Posterior cingulate gyrus (tissue), 11 donors: ENCODE measurements at regions not wholly inside any gene's neighbourhood (a gene's known extent, or its start where the extent isn't known, plus 50 kb on each side); places are given as distances from the start of the nearest gene placed in this dataset.
"Not testable (repeated sequence)": the region's sequence is repeated elsewhere in the genome, so short reads cannot be mapped to it uniquely, and the experiment has no call there.

Experiments
- DNase-seq, 10 donors: peaks; one replicate each; pipeline versions ENCODE4 v3.0.0 to v3.0.0-alpha.2; 2020 to 2021; ENCODE audit warnings: mixed read lengths in 3 of 10
- intact Hi-C: fragments of 100-400 bp; cut with DNase I; formaldehyde crosslinking; loops from one replicate; pipeline ENCODE4 v1.15.1; 2023

GRCh38 chr4:27787195-27787594 is 926.6 kb downstream of the STIM2 start:
- DNase-seq, result no peak
- intact Hi-C loops, result no loop called here

- intact Hi-C loops, result no loop called here
Observed at GRCh38 chr4:27789773-27790172, 929.1 kb downstream of the STIM2 start.

GRCh38 chr4:27790911-27791310 is 930.3 kb downstream of the STIM2 start:
- intact Hi-C loops, result no loop called here
- no peak for DNase-seq

More at GRCh38 chr4:27789773-27790172, 929.1 kb downstream of the STIM2 start:
- DNase-seq, result no peak

- no peak for DNase-seq
- intact Hi-C loops, result no loop called here
Observed at GRCh38 chr4:27791640-27792039, 931.0 kb downstream of the STIM2 start.

- DNase-seq, result no peak
- intact Hi-C loops, result no loop called here
Observed at GRCh38 chr4:27807207-27807606, 946.6 kb downstream of the STIM2 start.

GRCh38 chr4:27811948-27812347 is 951.3 kb downstream of the STIM2 start:
- DNase-seq, result no peak
- intact Hi-C loops, result no loop called here

GRCh38 chr4:27813226-27813625 is 952.6 kb downstream of the STIM2 start:
- intact Hi-C loops, DNase-seq: not testable (repeated sequence)

GRCh38 chr4:27813699-27814425 is 953.2 kb downstream of the STIM2 start:
- DNase-seq, result peak in 1 of 10 donors; percentile 67
- intact Hi-C loops, result not testable (repeated sequence)

- intact Hi-C loops, result no loop called here
- DNase-seq, result no peak
Observed at GRCh38 chr4:27819246-27819645, 958.6 kb downstream of the STIM2 start.

GRCh38 chr4:27828843-27829242 is 968.2 kb downstream of the STIM2 start:
- no peak for DNase-seq
- intact Hi-C loops, result no loop called here

- intact Hi-C loops, result no loop called here
- DNase-seq, result no peak
Observed at GRCh38 chr4:27830251-27830650, 969.6 kb downstream of the STIM2 start.

GRCh38 chr4:27835851-27836250 is 975.2 kb downstream of the STIM2 start:
- no peak for DNase-seq
- intact Hi-C loops, result no loop called here

GRCh38 chr4:27836523-27836922 is 975.9 kb downstream of the STIM2 start:
- intact Hi-C loops, result no loop called here

GRCh38 chr4:27843776-27844175 is 983.1 kb downstream of the STIM2 start:
- no peak for DNase-seq
- intact Hi-C loops, result no loop called here

More at GRCh38 chr4:27836523-27836922, 975.9 kb downstream of the STIM2 start:
- DNase-seq, result no peak

- no peak for DNase-seq
Observed at GRCh38 chr4:27844376-27844775, 983.7 kb downstream of the STIM2 start.

GRCh38 chr4:27846951-27847350 is 986.3 kb downstream of the STIM2 start:
- intact Hi-C loops, result no loop called here

More at GRCh38 chr4:27844376-27844775, 983.7 kb downstream of the STIM2 start:
- intact Hi-C loops, result no loop called here

GRCh38 chr4:27861381-27861787 is 1000.7 kb downstream of the STIM2 start:
- intact Hi-C loops, result no loop called here
- DNase-seq, result peak in 5 of 10 donors; percentile 12 to 73 (median 18)

More at GRCh38 chr4:27846951-27847350, 986.3 kb downstream of the STIM2 start:
- no peak for DNase-seq

- peak in 1 of 10 donors; percentile 45 for DNase-seq
- intact Hi-C loops, result no loop called here
Observed at GRCh38 chr4:27861802-27862201, 1001.2 kb downstream of the STIM2 start.

- DNase-seq, result no peak
- intact Hi-C loops, result no loop called here
Observed at GRCh38 chr4:27873596-27873995, 1013.0 kb downstream of the STIM2 start.

GRCh38 chr4:27881705-27882104 is 1021.1 kb downstream of the STIM2 start:
- intact Hi-C loops, result no loop called here
- DNase-seq, result no peak

- intact Hi-C loops, result no loop called here
Observed at GRCh38 chr4:27886120-27886519, 1025.5 kb downstream of the STIM2 start.

GRCh38 chr4:27887646-27888045 is 1027.0 kb downstream of the STIM2 start:
- DNase-seq, result no peak
- intact Hi-C loops, result no loop called here

More at GRCh38 chr4:27886120-27886519, 1025.5 kb downstream of the STIM2 start:
- no peak for DNase-seq
